HG02588 (cell line): ENCODE measurements at regions not wholly inside any gene's neighbourhood (a gene's known extent, or its start where the extent isn't known, plus 50 kb on each side); places are given as distances from the start of the nearest gene placed in this dataset.

Source experiments
- ATAC-seq: cut with Tn5 transposase; IDR thresholded peaks from one replicate; pipeline ENCODE4 v1.9.1; 2021; ENCODE audit warnings: mild to moderate bottlenecking, moderate library complexity; ENCODE audit not compliant: unreplicated experiment

- ATAC-seq: no peak
Observed at GRCh38 chr22:48837341-48837935, 990.2 kb downstream of the BRD1 start.

GRCh38 chr22:48836673-48837340, 990.9 kb downstream of the BRD1 start:
- ATAC-seq: no peak

- ATAC-seq: no peak
Observed at GRCh38 chr22:48835857-48836672, 991.6 kb downstream of the BRD1 start.

- ATAC-seq: no peak
Observed at GRCh38 chr22:48835364-48835763, 992.3 kb downstream of the BRD1 start.

DNA sequence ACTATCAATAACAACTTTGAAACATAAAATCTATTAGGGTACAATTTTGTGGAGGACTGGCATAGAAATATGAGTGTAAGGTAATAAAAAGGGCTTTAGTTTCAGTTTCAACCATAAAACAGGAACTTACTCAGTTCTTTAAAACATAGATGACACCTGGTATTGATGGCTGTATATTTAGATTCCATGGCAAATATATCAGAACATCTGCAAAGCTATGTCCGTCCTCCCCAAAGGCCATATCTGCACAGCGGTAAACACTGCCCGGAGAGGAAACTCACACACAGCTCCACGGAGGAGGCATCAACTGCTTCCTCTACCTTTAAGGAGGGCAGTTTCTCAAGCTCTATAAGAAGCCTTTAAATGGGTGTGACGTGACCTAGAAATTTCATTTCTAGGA, 993.3 kb downstream of the BRD1 start:
- ATAC-seq: no peak

DNA sequence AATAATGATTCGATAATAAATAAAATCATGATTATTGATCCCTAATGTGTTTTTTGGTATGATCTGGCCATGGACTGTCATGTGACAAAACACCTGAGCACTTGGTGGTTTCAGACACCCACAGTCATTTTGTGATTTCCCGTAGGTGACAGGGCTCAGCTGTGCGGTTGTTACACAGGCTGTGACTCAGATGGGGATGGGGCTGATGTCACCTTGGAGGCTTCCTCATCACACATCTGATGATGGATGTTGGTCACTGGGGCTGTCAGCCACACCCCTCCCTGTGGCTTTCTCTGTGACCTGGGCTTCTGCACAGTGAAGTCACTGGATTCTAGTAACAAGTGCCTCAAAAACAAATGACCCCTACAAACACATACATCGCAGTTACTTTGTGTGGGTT, 995.1 kb downstream of the BRD1 start:
- no peak for ATAC-seq

DNA sequence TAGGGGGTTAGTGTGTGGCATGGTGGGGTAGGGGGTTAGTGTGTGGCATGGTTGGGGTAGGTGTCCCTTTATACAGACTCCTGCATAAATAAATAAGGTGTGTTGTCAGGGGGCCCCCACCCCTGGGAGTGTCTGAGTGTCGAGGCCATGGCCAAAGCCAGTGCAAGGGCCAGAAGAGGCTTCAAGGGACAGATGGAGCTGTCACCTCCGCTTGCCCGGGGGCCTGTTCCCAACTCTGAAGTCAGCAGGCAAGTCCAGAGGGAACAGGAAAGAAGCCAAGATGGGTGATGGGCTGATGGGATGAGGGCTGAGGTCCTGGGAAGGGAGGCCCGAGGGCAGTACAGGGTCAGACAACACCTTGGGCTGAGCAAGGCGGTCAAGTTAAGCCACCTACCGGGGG, 997.8 kb downstream of the BRD1 start:
- no peak for ATAC-seq

- ATAC-seq: no peak
Observed at GRCh38 chr22:48828688-48829087, 999.0 kb downstream of the BRD1 start.

GRCh38 chr22:48827904-48828555, 999.6 kb downstream of the BRD1 start:
- no peak for ATAC-seq

GRCh38 chr22:48827268-48827846, 1000.3 kb downstream of the BRD1 start:
- ATAC-seq: no peak

- no peak for ATAC-seq
Observed at GRCh38 chr22:48826546-48826945, 1001.1 kb downstream of the BRD1 start.

DNA sequence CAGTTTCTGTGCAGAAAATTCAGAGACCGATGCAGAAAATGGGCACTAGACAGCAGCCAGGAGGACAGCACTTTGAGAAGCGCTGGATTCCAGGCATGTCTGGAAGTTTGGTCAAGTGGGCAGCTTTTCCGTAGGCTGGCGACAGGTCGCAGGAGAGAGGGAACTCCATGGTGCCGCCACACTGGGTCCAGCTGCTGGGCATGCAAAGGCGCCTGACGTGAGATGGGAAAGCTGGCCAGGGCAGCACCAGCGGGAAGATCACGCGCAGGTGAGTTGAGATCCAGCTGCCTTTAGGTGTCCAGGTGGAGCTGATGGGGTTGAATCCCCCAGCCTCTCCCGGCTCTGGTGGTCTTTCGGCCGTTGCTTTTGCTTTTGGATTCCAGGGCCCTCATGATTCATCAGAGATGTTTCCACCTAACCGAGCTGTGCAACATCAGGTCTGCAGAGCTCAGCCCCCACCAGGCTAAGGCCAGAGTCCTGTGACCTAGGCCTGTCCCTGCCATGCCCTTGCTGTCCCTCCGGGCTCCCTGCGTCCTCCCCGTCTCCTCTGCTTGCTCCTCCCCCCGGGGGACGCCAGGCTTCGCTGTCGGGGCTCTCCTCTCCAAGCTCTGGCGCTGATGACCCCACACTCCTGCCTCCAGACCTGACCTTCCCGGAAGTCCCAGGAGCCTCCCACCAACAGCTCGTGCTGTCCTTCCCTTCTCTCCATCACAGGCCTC, 1001.7 kb downstream of the BRD1 start:
- no peak for ATAC-seq

DNA sequence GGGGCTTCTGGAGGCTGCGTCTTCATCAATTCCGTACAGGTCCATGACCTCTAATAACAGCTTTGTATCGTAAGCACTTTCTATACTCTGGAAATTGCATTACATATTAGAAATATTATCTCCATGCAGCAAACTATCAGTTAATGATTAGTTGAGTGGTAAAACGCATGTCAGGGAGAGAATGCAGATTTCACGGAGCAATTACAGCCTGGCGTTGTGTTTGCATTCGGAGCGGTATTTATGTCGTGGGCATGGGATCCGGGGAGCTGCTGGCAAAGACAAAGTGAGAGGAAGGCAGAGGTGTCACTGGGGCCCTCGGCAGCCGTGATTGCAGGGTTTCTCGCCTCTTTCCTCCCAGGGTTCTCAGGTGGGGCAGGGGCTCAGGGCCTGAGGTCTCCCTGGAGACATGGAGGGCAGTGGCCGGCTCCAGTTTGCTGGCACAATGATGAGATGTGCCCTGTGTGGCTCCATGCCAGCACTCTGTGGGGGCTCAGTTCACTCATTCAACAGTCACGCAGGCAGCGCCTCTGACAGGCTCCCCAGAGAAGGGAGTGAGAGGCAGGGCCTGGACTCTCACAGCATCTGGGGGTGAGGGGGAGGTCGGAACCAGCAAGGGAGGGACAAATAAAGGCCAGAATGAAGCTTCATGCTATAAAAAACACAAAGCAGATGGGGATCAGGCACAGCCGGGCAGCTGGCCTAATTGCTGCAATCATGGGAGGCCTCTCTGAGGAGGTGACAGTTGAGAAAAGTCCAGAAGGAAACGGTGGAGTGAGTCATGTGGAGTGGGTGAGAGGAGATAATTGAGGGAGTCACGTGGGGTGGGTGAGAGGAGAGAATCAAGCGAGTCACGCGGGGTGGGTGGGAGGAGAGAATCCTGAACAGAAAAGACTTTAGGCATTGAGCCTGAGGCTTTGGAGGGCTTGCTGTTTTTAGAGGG, 1002.7 kb downstream of the BRD1 start:
- ATAC-seq: no peak

DNA sequence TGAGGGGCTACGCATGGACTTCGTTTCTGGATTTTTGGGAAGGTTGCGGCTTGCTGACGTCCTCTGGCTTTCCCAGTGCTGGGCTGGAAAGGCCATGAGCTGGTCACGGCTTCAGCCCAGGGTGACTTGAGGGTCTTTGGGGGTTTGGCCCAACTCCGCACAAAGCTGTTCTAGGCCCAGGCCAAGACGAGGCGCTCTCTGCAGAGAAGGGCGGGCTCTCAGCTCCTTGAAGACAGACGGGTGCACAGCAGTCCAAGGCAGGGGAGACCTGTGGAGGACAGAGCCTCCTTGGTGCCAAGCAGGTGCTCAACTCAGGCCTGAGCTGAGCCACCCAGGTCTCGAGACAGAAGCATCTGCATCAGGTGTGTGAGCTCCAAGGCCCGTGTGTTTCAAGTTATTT, 1003.7 kb downstream of the BRD1 start:
- no peak for ATAC-seq

DNA sequence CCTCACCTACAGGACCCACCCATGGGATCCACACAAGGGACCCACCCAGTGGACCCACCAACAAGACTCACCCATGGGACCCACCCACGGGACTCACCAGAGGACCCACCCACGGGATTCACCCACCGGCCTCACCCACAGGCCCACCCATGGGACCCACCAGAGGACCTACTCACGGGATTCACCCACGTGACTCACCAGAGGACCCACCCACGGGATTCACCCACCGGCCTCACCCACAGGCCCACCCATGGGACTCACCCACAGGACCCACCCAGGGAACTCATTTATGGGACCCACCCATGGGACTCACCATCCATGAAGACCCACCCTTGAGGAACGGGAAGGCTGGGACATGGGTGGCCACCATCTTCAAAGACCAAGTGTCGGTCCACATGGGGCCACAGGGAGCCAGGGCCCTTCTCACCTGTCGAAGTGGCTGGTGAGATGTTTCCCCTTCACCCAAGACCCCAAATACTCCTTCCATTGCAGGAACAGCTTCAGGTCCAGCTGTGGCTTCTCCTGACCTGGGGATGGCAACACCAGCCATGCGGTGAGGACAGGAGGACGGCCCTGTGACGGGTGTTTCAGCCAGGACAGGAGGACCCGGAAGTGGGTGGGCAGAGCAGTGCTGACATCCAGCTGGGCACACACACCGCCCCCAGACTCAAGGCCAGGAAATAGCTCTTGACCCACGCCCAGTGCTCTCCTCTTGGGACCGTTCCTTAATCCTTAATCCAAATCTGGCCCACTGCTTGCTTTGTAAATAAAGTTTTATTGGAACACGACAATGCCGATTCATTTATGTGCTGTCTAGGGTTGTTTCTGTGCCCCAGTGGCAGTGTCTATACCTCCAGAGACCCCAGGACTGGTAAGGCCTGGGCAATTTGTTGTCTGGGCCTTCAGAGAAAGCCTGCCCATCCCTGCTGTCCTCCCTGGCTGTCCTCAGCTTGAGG, 1005.1 kb downstream of the BRD1 start:
- no peak for ATAC-seq

- ATAC-seq: no peak
Observed at GRCh38 chr22:48821727-48822126, 1005.9 kb downstream of the BRD1 start.

GRCh38 chr22:48821346-48821690, 1006.4 kb downstream of the BRD1 start:
- no peak for ATAC-seq
